ENCODE measurements at regions not wholly inside any gene's neighbourhood (a gene's known extent, or its start where the extent isn't known, plus 50 kb on each side); places are given as distances from the start of the nearest gene placed in this dataset.

DNA sequence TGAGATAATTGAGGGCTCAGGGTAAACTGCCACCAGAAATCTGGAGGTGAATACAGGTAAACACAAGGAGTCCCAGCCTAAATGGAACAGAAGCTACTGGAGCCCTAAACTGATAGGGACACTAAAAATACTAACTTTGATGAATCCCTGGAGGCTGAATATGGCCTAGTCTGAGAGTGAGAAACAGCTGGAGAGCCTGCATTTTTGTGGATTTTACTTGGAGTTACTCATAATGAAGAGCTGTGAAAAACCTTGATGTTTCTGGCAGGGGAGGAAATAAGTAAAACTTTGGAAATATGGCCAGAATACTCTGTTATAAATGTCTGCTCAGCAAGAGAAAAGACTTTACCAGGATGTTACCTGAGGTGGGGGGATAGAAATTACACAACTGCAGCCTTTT lies 164.4 kb downstream of the LIPI start:
- TF ChIP-seq, protein P1, sequence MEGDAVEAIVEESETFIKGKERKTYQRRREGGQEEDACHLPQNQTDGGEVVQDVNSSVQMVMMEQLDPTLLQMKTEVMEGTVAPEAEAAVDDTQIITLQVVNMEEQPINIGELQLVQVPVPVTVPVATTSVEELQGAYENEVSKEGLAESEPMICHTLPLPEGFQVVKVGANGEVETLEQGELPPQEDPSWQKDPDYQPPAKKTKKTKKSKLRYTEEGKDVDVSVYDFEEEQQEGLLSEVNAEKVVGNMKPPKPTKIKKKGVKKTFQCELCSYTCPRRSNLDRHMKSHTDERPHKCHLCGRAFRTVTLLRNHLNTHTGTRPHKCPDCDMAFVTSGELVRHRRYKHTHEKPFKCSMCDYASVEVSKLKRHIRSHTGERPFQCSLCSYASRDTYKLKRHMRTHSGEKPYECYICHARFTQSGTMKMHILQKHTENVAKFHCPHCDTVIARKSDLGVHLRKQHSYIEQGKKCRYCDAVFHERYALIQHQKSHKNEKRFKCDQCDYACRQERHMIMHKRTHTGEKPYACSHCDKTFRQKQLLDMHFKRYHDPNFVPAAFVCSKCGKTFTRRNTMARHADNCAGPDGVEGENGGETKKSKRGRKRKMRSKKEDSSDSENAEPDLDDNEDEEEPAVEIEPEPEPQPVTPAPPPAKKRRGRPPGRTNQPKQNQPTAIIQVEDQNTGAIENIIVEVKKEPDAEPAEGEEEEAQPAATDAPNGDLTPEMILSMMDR (conservative IDR thresholded peaks at IDR 0.05; ENCODE audit: low read length), result no peak
- no peak for TF ChIP-seq EZH2phosphoT487 (IDR thresholded peaks at IDR 0.05; ENCODE audit: borderline replicate concordance)

Measured in Loucy (cell line).